22Rv1 (cell line): ENCODE measurements at regions not wholly inside any gene's neighbourhood (a gene's known extent, or its start where the extent isn't known, plus 50 kb on each side); places are given as distances from the start of the nearest gene placed in this dataset.

ENCODE experiments used
- ZFX ChIP-seq: fragments of 450-650 bp; IDR thresholded peaks from 2 replicates; pipeline ENCODE4 v1.6.1; 2017; ENCODE audit warnings: antibody characterized with exemption, borderline replicate concordance
- TF ChIP-seq, protein P1 (sequence below): fragments of 450-650 bp; IDR thresholded peaks from 2 replicates; pipeline ENCODE4 v1.5.1; 2017; ENCODE audit warnings: mild to moderate bottlenecking

DNA sequence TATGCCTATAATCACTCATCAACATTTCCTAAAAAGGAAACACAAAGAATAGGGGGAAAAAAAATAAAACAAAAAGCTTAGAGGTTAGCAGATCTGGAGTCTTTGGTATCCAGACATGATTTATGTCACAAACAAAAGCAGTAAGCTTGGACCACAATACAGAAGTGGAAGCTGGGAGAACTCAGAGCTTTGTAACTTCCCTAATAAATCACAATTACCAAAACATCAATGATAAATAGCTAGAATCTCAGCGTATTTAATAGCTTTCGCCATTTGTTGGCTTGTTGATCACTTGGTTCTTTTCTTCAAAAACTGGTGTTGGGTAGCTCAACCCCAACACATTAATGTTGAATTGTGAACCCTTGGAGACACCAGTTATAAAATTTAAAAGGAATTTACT, 392.5 kb downstream of the IRS1 start:
- TF ChIP-seq, protein P1, sequence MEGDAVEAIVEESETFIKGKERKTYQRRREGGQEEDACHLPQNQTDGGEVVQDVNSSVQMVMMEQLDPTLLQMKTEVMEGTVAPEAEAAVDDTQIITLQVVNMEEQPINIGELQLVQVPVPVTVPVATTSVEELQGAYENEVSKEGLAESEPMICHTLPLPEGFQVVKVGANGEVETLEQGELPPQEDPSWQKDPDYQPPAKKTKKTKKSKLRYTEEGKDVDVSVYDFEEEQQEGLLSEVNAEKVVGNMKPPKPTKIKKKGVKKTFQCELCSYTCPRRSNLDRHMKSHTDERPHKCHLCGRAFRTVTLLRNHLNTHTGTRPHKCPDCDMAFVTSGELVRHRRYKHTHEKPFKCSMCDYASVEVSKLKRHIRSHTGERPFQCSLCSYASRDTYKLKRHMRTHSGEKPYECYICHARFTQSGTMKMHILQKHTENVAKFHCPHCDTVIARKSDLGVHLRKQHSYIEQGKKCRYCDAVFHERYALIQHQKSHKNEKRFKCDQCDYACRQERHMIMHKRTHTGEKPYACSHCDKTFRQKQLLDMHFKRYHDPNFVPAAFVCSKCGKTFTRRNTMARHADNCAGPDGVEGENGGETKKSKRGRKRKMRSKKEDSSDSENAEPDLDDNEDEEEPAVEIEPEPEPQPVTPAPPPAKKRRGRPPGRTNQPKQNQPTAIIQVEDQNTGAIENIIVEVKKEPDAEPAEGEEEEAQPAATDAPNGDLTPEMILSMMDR, result no peak
- TF ChIP-seq ZFX, result no peak
